ENCODE measurements at regions not wholly inside any gene's neighbourhood (a gene's known extent, or its start where the extent isn't known, plus 50 kb on each side); places are given as distances from the start of the nearest gene placed in this dataset.

DNA sequence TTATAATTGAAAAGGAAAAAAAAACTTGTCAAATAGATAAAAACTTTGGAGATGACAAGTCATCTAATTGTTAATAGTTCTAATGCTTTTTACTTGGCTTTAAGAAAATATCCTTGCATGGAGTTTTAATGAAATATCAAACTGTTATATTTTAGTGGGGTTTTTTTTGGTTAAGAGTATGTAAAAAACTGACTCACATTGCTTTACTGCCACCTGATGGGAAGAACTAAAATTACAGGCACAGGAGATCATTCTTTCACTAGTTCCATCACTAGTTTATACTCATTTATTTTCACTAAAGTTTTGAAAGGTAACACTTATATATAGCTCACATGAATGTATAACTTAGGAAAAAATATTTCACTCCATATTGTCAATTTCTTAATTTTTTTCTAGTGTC, 309.1 kb downstream of the LMBRD1 start:
- TF ChIP-seq, protein P1, sequence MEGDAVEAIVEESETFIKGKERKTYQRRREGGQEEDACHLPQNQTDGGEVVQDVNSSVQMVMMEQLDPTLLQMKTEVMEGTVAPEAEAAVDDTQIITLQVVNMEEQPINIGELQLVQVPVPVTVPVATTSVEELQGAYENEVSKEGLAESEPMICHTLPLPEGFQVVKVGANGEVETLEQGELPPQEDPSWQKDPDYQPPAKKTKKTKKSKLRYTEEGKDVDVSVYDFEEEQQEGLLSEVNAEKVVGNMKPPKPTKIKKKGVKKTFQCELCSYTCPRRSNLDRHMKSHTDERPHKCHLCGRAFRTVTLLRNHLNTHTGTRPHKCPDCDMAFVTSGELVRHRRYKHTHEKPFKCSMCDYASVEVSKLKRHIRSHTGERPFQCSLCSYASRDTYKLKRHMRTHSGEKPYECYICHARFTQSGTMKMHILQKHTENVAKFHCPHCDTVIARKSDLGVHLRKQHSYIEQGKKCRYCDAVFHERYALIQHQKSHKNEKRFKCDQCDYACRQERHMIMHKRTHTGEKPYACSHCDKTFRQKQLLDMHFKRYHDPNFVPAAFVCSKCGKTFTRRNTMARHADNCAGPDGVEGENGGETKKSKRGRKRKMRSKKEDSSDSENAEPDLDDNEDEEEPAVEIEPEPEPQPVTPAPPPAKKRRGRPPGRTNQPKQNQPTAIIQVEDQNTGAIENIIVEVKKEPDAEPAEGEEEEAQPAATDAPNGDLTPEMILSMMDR (IDR thresholded peaks at IDR 0.05): no peak
- TF ChIP-seq POLR2A (IDR thresholded peaks at IDR 0.05) (no peak), EP300 (IDR thresholded peaks at IDR 0.05; ENCODE audit: low read depth) (no peak), POLR2AphosphoS5 (IDR thresholded peaks at IDR 0.05) (no peak)

All from transverse colon (tissue), 4 donors.